ENCODE measurements at regions not wholly inside any gene's neighbourhood (a gene's known extent, or its start where the extent isn't known, plus 50 kb on each side); places are given as distances from the start of the nearest gene placed in this dataset.

DNA sequence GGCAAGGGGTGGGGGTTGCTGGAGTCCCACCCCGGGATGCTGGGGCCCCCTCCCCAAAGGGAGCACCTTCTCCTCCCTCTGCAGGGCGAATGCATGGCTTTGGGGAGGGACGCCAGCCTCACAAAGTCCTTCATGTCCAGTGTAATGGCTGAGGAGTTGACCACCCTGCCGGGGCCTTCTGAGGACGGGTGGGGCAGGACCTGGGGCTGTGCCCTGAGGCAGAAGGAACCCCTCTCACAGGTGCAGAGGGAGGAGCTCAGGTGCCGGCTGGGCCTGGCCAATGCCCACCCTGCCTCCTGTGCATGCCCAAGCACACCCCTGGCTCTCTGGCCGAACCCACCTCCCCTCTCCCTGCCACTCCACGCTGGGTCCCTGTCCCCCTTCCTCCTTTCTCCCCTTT is 64.3 kb upstream of the RNU6ATAC start:
- TF ChIP-seq, protein P1, sequence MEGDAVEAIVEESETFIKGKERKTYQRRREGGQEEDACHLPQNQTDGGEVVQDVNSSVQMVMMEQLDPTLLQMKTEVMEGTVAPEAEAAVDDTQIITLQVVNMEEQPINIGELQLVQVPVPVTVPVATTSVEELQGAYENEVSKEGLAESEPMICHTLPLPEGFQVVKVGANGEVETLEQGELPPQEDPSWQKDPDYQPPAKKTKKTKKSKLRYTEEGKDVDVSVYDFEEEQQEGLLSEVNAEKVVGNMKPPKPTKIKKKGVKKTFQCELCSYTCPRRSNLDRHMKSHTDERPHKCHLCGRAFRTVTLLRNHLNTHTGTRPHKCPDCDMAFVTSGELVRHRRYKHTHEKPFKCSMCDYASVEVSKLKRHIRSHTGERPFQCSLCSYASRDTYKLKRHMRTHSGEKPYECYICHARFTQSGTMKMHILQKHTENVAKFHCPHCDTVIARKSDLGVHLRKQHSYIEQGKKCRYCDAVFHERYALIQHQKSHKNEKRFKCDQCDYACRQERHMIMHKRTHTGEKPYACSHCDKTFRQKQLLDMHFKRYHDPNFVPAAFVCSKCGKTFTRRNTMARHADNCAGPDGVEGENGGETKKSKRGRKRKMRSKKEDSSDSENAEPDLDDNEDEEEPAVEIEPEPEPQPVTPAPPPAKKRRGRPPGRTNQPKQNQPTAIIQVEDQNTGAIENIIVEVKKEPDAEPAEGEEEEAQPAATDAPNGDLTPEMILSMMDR (IDR thresholded peaks at IDR 0.05; ENCODE audit: insufficient read depth, low read length), result no peak
- no peak for TF ChIP-seq POLR2AphosphoS5 (IDR thresholded peaks at IDR 0.05; ENCODE audit: low read depth)

Data from HL-60 (cell line).